ENCODE measurements at regions not wholly inside any gene's neighbourhood (a gene's known extent, or its start where the extent isn't known, plus 50 kb on each side); places are given as distances from the start of the nearest gene placed in this dataset.
"Not testable (repeated sequence)": the region's sequence is repeated elsewhere in the genome, so short reads cannot be mapped to it uniquely, and the experiment has no call there.

- intact Hi-C loops (cut with DNase I; ENCODE audit: low total_unique reads) = no loop called here
- Histone ChIP-seq H3K36me3 (no peaks in the 10 kb centered on the region), H3K9me3 (no peaks in the 10 kb centered on the region), H3K27me3 (no peaks in the 10 kb centered on the region), H3K4me1 (no peaks in the 10 kb centered on the region), H3K4me3 (no peak overlapping the region), H3K27ac (no peak overlapping the region)
- TF ChIP-seq POLR2AphosphoS5 (IDR thresholded peaks at IDR 0.05) = no peak
- no peak for TF ChIP-seq CTCF (IDR thresholded peaks at IDR 0.05)
- no peak for TF ChIP-seq POLR2A (IDR thresholded peaks at IDR 0.05)
- DNase-seq (ENCODE audit: low spot score in 2 of 2) = no peak
Observed at GRCh38 chr4:31803526-31804195, 1083.5 kb downstream of the PCDH7 start.

GRCh38 chr4:31807036-31807435 is 1086.9 kb downstream of the PCDH7 start:
- intact Hi-C loops (cut with DNase I; ENCODE audit: low total_unique reads) = no loop called here
- no peak for DNase-seq (ENCODE audit: low spot score in 2 of 2)
- no peak overlapping the region for H3K4me3 ChIP-seq
- H3K4me1 ChIP-seq = no peaks in the 10 kb centered on the region
- H3K27me3 ChIP-seq = no peaks in the 10 kb centered on the region
- H3K27ac ChIP-seq = no peak overlapping the region
- H3K36me3 ChIP-seq = no peaks in the 10 kb centered on the region
- no peaks in the 10 kb centered on the region for H3K9me3 ChIP-seq
- no peak for TF ChIP-seq POLR2AphosphoS5 (IDR thresholded peaks at IDR 0.05)
- TF ChIP-seq CTCF (IDR thresholded peaks at IDR 0.05) = no peak
- no peak for TF ChIP-seq POLR2A (IDR thresholded peaks at IDR 0.05)

- DNase-seq (ENCODE audit: low spot score in 2 of 2) = no peak
- intact Hi-C loops (cut with DNase I; ENCODE audit: low total_unique reads) = no loop called here
- TF ChIP-seq CTCF (IDR thresholded peaks at IDR 0.05) (no peak), POLR2AphosphoS5 (IDR thresholded peaks at IDR 0.05) (no peak), POLR2A (IDR thresholded peaks at IDR 0.05) (no peak)
Observed at GRCh38 chr4:31844350-31844749, 1124.2 kb downstream of the PCDH7 start.

GRCh38 chr4:31851946-31852345 is 1131.8 kb downstream of the PCDH7 start:
- Histone ChIP-seq H3K27ac (no peak overlapping the region), H3K4me1 (no peaks in the 10 kb centered on the region), H3K27me3 (no peaks in the 10 kb centered on the region), H3K4me3 (no peak overlapping the region), H3K9me3 (no peaks in the 10 kb centered on the region), H3K36me3 (no peaks in the 10 kb centered on the region)
- TF ChIP-seq CTCF (IDR thresholded peaks at IDR 0.05) = no peak
- no peak for TF ChIP-seq POLR2A (IDR thresholded peaks at IDR 0.05)
- TF ChIP-seq POLR2AphosphoS5 (IDR thresholded peaks at IDR 0.05) = no peak
- no peak for DNase-seq (ENCODE audit: low spot score in 2 of 2)
- intact Hi-C loops (cut with DNase I; ENCODE audit: low total_unique reads) = no loop called here

More at GRCh38 chr4:31844350-31844749, 1124.2 kb downstream of the PCDH7 start:
- Histone ChIP-seq H3K9me3 (peaks cover 0 to 6% of the 10 kb centered on the region in 2 donors), H3K4me1 (no peaks in the 10 kb centered on the region), H3K4me3 (no peak overlapping the region), H3K36me3 (no peaks in the 10 kb centered on the region), H3K27ac (no peak overlapping the region), H3K27me3 (no peaks in the 10 kb centered on the region)

- Histone ChIP-seq H3K4me1 (no peaks in the 10 kb centered on the region), H3K9me3 (no peaks in the 10 kb centered on the region), H3K4me3 (no peak overlapping the region), H3K36me3 (no peaks in the 10 kb centered on the region), H3K27ac (no peak overlapping the region), H3K27me3 (no peaks in the 10 kb centered on the region)
- TF ChIP-seq CTCF (IDR thresholded peaks at IDR 0.05) (no peak), POLR2A (IDR thresholded peaks at IDR 0.05) (no peak), POLR2AphosphoS5 (IDR thresholded peaks at IDR 0.05) (no peak)
- no peak for DNase-seq (ENCODE audit: low spot score in 2 of 2)
- intact Hi-C loops (cut with DNase I; ENCODE audit: low total_unique reads) = no loop called here
Observed at GRCh38 chr4:31877429-31877828, 1157.3 kb downstream of the PCDH7 start.

- H3K9me3 ChIP-seq; DNase-seq (ENCODE audit: low spot score in 2 of 2); H3K4me1 ChIP-seq; H3K27me3 ChIP-seq; intact Hi-C loops (cut with DNase I; ENCODE audit: low total_unique reads); H3K4me3 ChIP-seq; H3K36me3 ChIP-seq; H3K27ac ChIP-seq: not testable (repeated sequence)
Observed at GRCh38 chr4:31880837-31881236, 1160.7 kb downstream of the PCDH7 start.
